HG02885 (cell line): ENCODE measurements at regions not wholly inside any gene's neighbourhood (a gene's known extent, or its start where the extent isn't known, plus 50 kb on each side); places are given as distances from the start of the nearest gene placed in this dataset.
A peak's percentile ranks its signal among the peaks of the same experiment; 100 is the strongest.
"Not testable (repeated sequence)": the region's sequence is repeated elsewhere in the genome, so short reads cannot be mapped to it uniquely, and the experiment has no call there.

Experiments
- ATAC-seq: cut with Tn5 transposase; IDR thresholded peaks from one replicate; pipeline ENCODE4 v1.9.1; 2021; ENCODE audit warnings: mild to moderate bottlenecking; ENCODE audit not compliant: unreplicated experiment, poor library complexity

DNA sequence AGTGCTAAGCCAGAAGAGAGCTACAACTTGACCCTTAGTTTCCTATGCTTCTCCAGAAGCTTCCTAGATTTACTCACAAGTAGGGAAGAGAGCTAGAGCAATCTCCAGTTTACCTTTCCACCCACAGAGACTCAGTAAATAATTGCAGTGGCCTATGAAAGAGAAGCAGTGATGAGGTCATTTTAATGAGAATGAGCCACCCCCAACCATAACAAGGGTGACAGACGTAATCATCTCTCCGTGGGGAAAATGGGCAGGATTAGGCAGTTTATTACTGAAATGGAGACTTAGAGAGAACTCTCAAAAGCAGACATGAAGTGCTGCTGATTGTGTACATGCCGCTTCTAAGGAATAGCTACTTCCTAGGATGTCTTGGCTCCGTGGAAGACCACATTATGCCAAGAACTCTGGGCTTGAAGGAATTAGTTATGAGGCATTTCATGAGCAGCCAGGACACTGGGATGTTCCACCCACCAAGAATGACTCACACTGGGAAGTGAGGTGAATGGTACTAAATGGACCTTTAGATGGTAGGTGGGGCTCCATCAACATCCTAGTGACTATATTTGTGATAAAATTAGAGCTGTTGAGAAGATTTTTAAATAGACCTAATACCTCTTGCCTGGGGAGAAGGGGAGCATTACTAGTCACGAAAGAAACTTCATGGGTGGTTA is 160.9 kb downstream of the EDEM1 start:
- no peak for ATAC-seq

DNA sequence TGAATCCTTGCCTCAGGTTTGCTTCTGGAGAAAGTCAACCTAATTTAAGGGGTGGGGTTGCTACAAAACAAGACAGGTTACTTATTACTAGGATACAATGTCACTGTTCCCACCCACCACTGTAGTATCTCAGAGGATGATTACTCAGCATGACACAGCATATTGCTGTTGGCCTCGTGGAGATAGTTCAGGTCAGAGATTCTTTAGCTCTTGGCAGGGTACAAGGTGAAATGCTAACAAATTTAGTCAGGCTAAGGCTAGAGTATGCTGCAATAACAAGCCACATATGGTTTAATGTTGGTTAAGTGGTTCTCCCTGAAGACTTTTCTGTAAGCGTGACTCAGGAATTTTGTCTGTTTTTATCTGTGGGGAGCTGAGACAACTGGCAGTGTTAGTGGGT is 161.8 kb downstream of the EDEM1 start:
- no peak for ATAC-seq

DNA sequence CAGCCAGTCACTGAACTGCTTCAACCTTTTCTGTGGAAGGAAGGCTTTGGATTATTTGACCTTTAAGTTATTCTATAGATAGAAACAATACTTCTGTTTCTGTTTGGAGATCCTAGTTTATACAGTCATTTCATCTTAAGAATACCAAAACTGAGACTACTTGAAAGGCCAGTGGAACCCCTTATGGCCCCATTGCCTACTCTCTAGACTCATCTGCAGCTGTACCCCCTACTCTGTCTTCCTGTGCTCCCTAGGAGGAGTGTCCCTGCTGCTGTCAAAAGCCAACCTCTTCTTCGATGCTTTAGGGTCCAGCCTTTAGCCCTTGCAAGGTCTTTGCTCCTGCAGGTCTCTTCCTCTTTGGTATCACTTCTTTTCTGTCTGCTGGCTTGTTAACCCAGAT is 169.6 kb downstream of the EDEM1 start:
- no peak for ATAC-seq

DNA sequence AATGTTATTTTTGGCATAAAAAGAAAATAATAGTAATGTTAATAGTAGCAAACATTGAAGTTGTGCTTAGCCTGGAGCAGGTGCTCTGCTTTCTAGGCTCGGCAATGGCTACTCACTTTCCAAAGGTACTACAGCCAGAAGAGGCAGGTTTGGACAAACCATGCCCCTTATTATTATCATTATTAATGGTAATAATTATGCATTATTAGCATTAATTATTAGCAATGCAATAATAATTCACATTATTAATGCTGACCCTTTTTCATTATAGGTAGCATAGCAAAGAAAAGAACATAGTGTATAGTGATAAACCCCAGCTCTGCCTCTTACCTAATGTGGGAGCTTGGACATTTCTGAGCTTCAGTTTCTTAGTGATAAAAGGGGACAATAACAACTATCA is 171.4 kb downstream of the EDEM1 start:
- no peak for ATAC-seq

DNA sequence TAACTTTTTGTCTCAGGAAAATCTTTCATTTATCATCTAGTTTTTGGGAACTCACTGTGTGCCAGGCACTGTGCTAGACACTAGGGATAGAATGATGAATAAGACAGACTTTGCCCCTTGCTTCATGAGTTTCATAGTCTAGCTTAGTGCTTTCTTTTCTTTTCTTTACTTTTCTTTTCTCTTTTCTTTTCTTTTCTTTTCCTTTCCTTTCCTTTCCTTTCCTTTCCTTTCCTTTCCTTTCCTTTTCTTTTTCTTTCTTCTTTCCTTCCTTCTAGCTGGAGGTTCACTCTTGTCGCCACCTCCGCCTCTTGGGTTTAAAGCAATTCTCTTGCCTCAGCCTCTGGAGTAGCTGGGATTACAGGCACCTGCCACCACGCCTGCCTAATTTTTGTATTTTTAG is 172.9 kb downstream of the EDEM1 start:
- no peak for ATAC-seq

DNA sequence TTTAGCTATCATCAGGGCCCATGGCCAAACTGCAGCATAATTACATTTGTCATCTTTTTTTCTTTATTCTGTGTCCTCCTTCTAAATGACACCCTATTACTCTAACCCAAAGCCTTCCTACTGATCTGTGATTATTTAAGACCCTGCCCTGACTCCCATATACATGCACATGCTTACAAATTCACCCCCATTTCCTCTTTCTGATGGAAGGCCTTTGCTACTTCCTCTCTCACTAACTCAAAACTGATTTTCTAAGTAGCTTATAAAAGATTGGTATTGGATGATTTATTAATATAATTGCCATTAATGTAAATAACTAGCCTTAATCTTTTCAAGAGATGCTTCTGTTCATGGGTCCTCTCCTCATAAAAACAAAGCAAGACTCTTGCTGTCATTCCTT is 179.2 kb downstream of the EDEM1 start:
- no peak for ATAC-seq

DNA sequence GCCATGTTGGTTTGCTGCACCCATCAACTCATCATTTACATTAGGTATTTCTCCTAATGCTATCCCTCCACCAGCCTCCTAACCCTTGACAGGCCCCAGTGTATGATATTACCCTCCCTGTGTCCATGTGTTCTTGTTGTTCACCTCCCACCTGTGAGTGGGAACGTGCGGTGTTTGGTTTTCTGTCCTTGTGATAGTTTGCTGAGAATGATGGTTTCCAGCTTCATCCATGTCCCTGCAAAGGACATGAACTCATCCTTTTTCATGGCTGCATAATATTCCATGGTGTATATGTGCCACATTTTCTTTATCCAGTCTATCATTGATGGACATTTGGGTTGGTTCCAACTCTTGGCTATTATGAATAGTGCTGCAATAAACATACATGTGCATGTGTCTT is 184.0 kb downstream of the EDEM1 start:
- not testable (repeated sequence) for ATAC-seq

DNA sequence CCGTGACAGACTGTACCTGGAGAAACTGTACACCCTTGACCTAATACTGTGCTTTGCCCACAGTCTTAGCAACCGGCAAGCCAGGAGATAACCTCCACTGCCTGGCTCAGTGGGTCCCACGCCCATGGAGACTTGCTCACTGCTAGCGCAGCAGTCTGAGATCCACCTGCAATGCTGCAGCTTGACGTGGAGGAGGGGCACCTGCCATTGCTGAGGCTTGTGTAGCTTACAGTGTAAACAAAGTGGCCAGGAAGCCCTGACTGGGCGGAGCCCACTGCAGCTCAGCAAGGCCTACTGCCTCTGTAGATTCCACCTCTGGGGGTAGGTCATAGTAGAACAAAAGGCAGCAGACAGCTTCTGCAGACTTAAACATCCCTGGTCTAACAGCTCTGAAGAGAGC is 189.3 kb downstream of the EDEM1 start:
- ATAC-seq, result no peak

DNA sequence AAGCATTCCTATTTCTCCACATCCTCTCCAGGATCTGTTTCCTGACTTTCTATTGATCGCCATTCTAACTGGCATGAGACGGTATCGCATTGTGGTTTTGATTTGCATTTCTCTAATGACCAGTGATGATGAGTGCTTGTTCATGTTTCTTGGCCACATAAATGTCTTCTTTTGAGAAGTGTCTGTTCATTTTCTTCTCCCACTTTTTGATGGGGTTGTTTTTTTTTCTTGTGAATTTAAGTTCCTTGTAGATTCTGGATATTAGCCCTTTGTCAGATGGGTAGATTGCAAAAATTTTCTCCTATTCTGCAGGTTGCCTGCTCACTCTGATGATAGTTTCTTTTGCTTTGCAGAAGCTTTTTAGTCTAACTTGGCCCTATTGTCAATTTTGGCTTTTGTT is 191.8 kb downstream of the EDEM1 start:
- ATAC-seq, result not testable (repeated sequence)

DNA sequence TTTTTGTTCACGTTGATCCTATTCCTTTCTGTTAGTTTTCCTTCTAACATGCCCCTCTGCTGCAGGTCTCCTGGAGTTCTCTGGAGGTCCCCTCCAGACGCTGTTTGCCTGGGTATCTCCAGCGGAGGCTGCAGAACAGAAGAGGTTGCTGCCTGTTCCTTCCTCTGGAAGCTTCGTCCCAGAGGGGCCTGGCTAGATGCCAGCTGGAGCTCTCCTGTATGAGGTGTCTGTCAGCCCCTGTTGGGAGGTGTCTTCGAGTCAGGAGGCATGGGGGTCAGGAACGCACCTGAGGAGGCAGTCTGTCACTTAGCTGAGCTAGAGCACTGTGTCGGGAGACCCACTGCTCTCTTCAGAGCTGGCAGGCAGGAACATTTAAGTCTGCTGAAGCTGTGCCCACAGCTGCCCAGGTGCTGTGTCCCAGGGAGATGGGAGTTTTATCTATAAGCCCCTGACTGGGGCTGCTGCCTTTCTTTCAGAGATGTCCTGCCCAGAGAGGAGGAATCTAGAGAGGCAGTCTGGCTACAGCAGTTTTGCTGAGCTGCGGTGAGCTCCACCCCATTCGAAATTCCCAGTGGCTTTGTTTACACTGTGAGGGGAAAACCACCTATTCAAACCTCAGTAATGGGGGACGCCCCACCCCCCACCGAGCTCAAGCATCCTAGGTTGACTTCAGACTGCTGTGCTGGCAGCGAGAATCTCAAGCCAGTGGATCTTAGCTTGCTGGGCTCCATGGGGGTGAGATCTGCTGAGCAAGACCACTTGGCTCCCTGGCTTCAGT is 196.2 kb downstream of the EDEM1 start:
- not testable (repeated sequence) for ATAC-seq

DNA sequence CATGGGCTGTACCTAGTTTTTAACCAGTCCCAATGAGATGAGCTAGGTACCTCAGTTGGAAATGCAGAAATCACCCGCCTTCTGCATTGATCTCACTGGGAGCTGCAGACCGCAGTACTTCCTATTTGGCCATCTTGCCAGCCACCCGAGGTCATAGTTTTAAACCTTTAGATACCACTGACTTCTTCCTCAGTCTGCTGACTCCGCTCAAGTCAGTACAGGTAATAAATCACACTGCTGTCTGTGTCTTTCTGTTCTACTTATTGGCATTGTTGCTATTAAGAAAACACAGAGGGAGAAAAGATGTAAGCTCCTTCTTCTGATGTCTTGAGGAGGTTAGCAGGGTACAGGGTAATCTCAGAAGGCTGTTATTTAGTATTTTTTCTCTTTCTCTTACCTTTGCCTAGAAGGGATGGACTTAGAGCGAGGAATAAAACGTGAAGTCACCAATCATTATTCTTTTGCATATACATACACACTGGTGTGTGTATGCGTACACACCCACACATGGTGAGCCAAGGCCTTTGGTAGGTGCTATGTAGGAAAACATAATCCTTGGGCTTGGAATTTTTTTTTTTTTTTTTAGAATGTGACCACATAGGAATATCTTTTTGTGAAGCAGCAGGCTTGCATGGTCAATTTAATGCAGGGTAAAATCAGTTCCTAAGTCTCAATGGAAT is 197.2 kb downstream of the EDEM1 start:
- no peak for ATAC-seq

DNA sequence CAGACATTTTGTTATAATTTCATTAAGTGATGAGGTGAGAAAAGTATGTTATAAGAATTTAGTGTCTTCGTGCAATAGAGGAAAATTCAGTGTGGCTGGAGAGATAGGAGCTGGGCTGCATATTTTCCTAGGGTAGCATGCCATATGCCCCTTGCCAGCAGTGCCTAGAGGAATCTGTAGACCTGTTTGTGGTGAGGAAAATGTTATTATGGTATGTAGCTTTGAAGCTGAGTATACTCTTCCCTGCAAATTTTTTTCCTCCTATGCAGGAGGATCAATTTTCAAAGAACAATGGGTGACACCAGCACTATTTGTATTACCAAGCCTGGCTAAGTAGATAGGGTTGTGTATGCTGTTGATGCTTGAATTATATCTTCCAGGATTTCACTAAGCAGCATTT is 200.6 kb downstream of the EDEM1 start:
- ATAC-seq, result no peak

DNA sequence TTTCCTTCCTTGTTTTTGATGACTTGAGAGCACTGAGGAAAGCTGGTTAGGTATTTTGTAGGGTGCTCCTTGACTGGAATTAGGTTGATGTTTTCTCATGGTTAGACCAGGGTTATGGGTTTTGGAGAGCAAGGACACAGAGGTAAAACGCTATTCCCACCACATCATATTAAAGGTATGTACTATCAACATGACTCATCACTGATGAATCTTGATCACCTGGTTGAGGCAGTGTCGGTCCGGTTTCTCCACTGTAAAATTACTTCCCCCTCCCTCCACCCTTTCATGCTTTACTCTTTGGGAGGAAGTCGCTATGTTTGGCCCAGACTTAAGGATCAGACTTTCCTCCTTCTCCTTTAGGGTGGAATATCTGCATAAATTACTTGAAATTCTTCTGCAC is 201.6 kb downstream of the EDEM1 start:
- no peak for ATAC-seq

DNA sequence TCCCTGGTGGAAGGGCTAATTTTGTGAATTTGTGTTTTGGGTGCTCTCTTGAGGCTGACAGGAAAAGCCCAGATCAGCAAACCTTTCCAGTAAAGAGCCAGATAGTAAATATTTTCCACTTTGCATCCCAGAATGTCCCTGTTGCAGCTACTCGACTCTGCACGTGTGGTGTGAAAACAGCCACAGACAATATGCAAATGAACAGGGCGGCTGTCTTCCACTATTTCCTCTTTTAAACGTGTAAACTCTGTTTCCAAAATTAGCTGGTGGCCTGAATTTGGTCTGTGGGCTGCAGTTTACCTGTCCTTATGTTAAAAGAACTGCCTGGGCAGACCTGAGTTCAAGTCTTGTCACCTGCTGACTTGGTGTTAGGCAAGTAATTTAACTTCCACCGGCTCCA is 202.7 kb downstream of the EDEM1 start:
- ATAC-seq, result peak; percentile 82

DNA sequence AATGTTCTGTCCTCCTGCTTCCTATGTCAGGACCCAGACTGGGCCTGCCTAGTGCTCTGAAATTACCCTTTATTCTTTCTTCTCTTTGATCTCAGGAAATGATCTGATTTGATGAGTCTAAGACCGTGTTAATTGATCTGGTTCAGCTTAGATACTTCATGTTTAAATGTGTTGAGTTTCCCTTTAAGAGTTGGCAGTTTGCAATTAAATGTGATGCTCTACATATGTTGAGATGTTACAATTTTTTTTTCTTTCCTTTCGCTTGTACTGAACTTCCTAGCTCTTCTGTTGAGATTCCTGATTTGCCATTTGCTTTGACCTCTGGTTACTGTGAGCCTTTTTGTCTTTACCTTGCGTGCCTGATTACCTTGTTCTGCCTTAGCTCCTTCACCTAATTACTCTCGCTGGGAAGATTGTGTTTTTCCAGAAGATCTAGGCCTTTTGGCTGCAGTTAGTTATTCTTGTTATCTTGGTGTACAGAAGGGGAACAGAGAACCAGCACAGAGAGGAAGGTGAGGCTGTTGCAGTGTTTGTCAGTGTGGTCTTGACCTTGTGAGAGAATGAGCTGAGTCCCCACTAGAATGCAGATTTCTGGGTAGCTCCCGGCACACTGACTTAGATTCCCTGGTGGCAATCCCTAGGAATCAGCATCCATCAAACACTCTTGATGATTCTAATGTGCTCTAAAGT is 203.6 kb downstream of the EDEM1 start:
- ATAC-seq, result no peak

DNA sequence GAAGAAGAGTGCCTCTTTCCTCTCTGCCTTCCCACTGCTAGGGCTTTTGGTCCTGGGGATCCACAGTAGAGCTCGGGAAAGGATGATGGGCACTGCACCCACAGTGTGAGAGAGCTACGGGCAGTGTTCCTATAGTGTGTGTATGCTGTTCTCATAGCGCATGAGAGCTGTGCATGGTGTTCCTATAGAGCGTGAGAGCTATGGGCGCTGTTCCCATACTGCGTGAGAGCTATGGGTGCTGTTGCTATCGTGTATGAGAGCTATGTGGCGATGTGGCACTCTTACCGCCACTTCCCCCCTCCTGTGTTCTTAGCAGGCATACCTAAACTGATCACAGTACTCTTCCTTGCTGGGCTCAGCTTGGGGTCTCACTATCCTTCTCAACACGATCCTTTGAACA is 213.5 kb downstream of the EDEM1 start:
- no peak for ATAC-seq

DNA sequence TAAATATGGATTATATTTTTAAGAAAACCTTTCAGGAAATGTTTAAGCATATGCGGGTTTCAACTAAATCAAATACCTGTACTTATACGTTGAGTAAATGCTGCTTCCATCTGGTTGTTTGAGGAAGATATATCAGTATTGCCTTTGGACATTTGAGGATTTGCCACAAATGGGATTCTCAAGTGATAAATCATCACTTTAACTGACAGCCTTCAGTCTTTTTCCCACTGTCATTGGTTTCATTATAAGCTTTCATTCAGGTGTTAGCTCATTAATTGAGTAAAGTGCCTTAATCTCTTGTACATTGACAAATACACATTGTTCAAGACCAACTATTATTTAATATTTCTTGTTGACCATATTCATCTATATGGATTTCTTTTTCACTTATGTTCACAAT is 217.2 kb downstream of the EDEM1 start:
- ATAC-seq, result no peak

DNA sequence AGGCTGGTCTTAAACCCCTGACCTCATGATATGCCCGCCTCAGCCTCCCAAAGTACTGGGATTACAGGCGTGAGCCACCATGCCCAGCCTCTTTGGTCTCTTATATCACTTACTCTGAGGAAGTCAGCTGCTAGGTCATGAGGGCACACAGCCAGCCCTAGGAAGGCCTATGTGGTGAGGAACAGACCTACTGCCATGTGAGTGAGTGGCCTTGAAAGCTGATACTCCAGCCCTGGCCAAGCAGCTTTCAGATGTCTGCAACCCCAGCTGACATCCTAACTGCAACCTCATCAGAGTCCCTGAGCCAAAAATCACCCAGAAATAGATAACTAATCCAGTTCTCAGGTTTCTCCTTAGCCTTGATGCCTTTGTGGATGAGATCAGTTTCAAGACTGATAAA is 224.3 kb downstream of the EDEM1 start:
- no peak for ATAC-seq

DNA sequence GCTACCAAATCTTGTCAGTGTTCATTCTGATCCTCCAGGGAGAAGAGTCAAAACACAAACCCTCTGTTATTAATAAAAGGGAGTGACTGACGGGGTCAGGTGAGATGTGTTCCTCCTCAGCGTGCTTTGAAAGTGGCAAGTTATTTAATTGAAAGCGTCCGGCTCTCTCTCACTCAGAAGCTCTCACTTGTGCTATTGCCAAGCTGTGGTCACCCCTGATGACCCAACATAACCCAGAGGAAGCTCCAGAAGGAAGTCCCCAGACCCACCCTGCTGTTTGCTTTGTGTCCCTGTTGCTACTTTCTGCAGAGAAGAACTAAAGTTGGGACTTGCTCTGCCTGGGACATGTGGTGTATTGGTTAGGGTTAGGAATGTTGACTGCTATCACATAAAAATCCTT is 235.6 kb downstream of the EDEM1 start:
- no peak for ATAC-seq

DNA sequence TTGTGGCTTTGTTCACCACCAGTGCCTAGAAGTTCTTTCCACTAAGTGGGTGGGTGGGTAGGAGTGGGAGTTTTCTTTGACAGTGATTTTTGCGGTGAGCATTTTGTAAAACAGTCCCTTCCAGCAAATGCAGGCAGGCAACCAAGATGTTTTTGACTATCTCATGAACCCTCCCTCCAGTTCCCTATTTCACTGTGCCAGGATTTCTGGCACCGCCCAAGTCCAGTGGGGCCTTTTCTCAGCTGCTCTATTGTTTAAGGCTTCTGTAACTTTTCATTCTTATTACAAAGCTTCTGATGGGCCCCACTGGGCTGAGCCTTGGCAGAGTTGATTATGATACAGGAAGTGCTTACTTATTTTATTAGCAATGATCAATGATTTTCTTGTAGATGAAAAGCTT is 236.0 kb downstream of the EDEM1 start:
- no peak for ATAC-seq

DNA sequence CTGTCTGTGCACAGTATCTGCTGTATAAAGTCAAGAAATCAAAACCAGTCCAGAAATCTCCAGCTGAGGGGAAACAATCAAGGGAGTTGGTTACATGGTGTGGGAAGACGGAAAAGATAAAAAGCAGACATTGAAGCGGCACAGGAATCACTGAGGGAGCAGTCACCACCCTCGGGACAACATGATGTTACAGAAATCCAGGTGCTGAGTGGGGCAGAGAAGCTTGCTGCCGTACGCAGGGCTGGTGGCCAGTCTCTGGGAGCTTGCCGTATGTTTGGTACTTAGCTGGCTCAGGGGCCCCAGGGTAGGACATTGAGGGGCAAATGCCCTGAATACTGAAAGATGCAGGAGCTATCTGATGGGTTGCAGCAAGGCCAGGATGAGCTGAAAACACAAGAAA is 237.9 kb downstream of the EDEM1 start:
- no peak for ATAC-seq
